ENCODE measurements at regions not wholly inside any gene's neighbourhood (a gene's known extent, or its start where the extent isn't known, plus 50 kb on each side); places are given as distances from the start of the nearest gene placed in this dataset.

GRCh38 chr5:54851449-54851848 is 133.9 kb downstream of the ESM1 start:
- DNase-seq = no peak

GRCh38 chr5:54848581-54848980 is 136.8 kb downstream of the ESM1 start:
- DNase-seq = no peak

DNA sequence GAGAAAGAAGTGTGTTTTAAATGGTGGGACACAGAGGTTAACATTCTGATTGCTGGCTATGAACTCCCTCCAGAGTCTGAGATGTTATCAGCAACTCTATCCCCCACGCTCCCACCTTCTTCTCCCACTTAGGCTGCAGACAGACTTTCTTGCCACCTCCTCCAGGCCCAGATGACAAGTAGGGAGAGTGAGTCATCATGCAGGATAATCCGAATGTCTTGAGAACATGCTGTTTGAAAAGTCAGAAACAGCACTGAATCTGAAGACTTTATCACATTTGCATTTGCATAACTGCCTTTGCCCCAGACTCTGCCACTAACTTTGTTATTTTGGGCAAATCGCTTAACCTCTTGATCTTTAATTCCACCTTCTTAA is 139.8 kb downstream of the ESM1 start:
- no peak for DNase-seq

DNA sequence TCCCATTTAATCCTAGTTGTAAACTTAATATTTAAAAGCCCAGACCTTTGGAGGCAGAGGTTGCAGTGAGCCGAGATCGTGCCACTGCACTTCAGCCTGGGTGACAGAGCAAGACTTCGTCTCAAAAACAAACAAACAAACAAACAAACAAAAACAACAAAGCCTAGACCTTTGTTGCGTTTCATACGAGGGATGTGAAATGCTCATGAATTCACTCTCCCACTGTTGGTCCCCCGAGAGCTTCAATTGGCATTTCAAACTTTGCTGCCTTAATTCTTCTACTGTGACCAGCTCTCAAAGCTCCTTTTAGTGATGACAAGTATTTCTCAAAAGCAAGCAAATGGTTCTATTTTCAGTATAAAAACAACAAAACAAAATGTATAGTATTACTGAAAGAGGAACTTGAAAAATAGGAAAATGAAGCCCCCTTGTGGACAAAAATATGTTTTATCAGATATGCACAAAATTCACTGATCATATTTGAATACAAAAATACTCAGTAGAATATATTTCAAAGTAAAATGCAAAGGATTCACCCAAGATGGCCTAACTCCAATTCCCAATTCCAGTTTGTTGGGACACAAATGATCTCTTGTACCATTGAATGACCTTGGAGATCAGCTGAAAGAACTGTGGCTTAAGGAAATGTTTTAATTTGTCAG is 140.4 kb downstream of the ESM1 start:
- no peak for DNase-seq

GRCh38 chr5:54844266-54844665 is 141.1 kb downstream of the ESM1 start:
- DNase-seq = no peak

DNA sequence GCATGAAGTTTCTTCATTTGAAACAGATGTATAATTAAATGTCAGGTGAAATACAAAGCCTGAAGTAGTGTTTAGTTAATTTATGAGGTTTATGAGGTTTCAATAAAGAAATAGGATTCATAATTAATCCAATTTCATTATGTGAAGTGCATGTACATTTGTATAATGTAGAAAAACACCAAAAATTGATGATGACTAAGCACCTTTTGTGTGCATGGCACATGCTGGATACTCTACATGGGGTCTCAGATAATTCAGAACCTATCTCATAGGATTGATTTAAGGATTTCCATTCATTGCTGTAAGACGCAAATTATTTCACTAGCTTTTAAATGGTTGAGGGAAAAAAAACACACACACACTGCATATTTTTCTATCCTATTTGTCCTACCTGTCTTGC is 143.9 kb downstream of the ESM1 start:
- DNase-seq = no peak

GRCh38 chr5:54838843-54839242 is 146.6 kb downstream of the ESM1 start:
- DNase-seq = no peak

DNA sequence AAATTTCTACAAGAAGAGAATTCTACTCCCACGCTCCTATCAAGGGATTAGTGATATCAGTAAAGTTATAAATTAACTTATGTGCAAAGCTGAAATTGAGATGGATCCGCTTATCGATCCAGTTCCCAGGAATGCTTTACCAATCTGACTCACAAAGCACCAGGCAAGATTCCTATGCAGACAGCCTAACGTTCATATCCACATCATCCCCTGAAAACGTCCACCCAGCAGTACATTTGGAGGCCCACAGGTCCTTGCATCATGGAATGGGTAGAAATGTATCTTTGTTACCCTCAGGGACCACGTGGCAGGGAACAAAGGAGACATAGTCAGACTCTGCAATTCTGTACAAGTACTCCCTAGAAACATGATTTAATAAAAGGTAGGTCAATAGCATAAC is 147.4 kb downstream of the ESM1 start:
- no peak for DNase-seq

GRCh38 chr5:54837093-54837492 is 148.3 kb downstream of the ESM1 start:
- no peak for DNase-seq

- no peak for DNase-seq
Measured at GRCh38 chr5:54835647-54836046, 149.7 kb downstream of the ESM1 start.

DNA sequence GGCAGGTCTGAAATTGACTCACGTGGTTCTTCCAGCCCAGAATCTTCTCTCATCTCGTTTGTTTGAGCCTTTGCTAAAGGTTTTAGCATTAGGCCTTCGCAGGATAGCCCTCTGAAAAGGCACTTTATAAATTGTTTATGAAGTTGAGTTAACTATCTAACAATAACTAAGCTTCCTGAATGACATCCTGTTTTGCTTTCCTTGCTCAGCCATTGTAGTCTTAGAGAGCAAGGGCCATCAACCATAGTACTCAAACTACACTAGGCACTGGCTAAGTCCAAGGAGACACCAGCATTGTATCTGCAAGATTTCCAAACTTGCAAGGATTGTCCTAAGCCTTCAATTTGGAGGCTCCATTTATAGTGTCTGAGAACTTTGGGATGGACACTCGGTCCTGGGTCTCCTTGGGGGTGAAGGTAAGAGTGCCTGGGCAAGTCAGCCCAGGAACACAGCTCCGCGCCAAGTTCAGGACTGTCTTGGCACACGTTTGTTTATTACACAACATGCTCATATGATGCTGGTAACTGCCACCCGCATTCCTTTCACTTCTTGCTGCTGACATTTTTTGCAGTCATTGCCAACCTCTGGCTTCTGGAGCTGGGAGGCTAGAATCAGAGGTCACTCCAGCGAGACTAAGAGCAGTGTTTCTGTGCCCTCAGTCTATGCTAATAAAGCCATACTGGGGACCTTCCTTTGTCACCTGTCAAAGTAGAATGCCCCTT is 151.1 kb downstream of the ESM1 start:
- no peak for DNase-seq

DNA sequence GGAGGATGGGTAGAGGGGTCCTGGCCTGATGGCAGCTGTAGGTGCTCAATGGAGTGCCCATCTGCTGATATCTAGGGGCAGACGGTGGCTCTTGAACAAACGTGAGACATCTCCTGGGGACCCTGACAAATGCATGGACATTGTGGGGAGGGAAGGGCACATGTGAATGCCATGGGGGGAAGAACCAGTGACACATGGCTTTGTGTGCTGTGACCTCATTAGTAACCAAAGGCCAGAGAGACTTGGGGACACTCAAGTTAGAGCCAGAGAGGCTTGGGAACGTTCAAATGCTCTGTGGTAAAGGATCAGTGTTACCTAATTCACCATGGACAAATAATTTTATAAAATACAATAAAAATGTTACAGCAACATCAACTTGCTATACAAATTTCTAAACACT is 151.8 kb downstream of the ESM1 start:
- DNase-seq = no peak

DNA sequence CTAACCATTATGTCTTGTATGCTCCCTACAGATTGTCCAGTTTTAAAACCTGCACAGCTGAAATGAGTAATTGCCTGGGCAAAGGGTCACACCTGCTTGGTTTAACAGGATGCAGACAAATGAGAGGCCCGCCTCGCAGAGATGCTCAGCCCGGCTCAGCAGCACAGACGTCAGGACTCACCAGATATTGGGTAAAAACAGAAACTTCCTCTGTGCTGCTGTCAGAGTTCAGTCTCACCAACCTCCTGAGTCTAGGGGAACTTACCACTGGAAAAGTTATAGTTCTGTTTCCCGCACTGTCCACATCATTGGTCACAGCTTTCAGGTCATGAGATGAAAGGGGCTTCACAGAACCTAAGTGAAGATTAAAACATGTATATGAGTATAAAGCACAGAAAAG is 152.5 kb downstream of the ESM1 start:
- DNase-seq = no peak

DNA sequence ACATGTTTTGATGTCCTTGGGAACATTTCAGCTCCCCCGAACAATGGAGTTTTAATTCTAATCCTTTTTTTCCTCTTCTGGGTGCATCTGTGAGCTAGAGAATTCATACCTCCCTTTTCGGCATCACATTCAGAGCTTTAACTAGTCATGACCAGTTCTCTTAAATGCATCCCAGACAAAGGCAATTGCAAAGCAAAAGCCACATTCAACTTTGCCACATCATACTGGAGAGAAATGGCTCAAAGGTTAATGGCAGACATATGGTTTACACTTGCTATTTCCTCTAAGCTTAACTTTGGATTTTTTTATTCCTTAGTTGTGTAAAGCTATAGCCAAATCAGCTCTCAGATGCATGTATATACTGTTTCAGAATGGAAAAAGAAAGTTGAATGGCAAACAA is 153.3 kb downstream of the ESM1 start:
- no peak for DNase-seq

- DNase-seq = no peak
Measured at GRCh38 chr5:54831233-54831632, 154.2 kb downstream of the ESM1 start.

DNA sequence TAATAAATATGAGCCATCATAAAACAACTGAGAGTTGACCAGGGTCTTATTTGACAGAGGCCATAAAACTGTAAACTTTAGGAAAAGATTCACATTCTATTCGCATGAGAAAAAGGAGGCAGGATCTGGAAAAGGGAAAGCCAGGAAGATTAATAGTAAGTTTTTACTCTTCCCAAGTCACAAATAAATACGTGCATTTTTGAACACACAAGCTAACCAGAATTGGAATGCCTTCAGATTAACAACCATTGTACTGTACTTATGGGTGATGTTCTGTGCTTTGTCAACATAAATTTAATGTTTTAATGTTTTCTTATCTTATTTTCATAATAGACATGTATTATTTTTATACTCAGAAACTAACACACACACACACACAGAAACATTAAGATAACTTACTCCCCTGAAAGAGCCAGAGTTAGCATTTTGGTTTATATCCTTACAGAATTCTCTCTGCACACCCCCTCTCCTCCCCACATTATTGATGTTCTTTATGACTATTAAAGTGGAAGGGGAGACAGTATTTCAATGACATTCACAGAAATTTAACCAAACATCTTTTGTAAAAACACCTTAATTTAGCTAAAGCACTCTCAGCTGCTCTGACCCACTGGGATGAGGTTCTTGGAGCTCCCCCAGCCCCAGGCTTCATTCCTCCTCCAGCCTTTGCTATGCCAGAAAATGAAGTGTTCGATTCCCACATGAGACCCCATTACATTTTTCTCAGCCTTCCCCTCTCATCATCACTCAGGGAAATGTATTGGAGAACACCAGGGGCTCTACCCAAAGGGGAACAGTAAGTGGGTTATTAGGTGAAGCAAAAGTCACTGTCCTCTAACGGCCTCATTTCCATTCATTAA is 155.5 kb downstream of the ESM1 start:
- DNase-seq = no peak

DNA sequence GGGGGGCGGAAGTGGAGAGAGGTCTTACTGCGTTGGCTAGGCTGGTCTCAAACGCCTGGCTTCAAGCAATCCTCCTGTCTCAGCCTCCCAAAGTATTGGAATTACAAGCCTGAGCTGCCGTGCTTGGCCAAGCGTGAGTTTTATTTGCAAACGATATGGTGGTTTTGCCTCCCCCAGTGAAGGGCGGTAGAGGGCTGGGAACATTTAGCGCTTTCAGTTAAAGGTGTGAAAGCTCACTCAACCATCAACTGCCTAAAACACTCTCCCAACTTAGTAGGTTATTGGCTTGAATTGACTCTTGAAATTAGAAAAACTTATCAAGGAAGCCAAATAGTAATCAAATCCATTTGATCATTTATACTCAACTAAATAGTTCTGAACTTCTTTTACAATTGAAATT is 156.3 kb downstream of the ESM1 start:
- DNase-seq = no peak

DNA sequence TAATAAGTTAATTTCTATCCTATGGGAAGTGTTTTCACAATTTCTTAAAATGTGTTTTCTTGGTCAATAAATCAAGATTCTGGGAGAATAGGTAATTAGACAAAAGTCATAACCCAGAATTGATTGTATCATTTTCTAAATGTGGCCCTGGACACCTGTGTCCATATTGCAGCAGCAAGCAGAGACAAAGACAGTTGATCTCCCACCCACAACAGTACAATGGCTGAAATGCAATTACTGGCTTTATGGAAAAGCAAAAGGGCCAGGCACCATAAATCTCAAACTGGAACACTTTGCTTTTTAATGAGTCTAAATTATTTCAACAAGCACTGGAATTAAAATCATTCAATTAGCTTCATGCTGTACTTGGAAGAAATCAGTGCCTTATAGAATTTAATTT is 157.2 kb downstream of the ESM1 start:
- DNase-seq = no peak

GRCh38 chr5:54825005-54825404 is 160.4 kb downstream of the ESM1 start:
- DNase-seq = no peak

- DNase-seq = no peak
Measured at GRCh38 chr5:54823006-54823405, 162.4 kb downstream of the ESM1 start.

DNA sequence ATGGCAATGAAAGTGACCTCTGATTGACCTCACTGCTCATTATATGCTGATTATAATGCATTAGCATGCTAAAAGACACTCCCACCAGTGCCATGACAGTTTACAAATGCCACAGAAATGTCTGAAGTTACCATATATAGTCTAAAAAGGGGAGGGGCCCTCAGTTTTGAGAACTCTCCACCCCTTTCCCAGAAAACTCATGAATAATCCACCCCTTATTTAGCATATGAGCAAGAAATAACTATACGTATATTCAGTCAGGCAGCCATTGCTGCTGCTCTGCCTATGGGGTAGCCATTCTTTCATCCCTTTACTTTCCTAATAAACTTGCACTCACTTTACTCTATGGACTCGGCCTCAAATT is 163.1 kb downstream of the ESM1 start:
- DNase-seq = no peak

- no peak for DNase-seq
Measured at GRCh38 chr5:54821445-54822323, 163.7 kb downstream of the ESM1 start.
